GM19023 (cell line): ENCODE measurements at regions not wholly inside any gene's neighbourhood (a gene's known extent, or its start where the extent isn't known, plus 50 kb on each side); places are given as distances from the start of the nearest gene placed in this dataset.

ENCODE experiments used
- ATAC-seq: cut with Tn5 transposase; IDR thresholded peaks from one replicate; pipeline ENCODE4 v1.9.1; 2021; ENCODE audit warnings: mild to moderate bottlenecking, moderate library complexity; ENCODE audit not compliant: unreplicated experiment

DNA sequence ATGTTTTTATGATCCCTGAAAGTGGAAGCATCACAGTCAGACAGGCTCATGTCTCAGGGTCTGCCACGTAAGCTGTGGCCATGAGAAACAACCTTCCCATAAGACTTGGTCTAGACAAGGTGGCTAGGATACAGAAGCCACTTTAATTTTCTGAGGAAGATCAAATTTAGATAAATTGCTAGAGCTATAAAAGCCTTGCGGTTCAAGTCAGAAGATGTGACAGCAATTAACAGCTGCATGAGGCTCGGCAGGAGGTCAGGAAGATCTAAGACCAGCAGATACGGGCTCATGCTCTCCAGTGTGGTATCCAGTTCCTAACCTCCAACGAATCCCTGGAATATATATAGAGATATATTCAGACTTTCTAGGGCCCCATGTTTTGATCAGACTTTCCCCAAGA, 577.1 kb downstream of the PLPP3 start:
- no peak for ATAC-seq

DNA sequence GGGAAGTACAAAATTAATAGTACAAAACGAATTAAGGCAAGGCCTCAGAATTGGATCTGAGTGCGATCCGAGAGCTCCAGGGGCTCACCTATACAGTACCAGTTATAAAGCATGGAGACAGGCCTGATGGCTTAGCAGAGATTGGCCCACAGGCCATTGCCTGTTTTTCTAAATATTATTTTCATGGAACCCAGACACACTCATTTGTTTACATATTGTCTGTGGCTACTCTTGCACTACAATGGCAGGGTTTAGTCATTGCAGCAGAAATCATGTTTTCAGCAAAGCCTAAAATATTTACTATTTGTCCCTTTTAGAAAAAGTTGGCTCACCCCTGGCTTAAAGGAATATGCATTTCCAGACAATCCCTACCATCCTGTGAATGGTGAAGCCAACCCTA, 578.9 kb downstream of the PLPP3 start:
- no peak for ATAC-seq

DNA sequence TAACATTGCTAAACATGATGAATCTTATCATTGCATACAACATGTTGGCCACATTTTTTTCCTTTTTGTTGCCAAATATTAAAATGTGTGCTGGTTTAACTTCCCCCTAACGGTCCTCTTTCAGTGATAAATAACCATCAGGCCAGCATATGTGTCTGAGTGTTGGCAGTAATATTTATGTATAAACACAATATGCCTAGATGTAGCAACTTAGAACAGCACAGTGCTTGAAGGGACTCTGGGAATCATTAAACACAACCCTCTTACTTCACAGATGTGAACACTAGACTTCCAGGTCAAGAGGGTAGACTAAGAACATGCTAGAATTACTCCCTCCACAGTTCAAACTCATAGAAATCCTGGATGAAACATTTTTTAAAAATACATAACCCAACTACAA, 581.8 kb downstream of the PLPP3 start:
- no peak for ATAC-seq

DNA sequence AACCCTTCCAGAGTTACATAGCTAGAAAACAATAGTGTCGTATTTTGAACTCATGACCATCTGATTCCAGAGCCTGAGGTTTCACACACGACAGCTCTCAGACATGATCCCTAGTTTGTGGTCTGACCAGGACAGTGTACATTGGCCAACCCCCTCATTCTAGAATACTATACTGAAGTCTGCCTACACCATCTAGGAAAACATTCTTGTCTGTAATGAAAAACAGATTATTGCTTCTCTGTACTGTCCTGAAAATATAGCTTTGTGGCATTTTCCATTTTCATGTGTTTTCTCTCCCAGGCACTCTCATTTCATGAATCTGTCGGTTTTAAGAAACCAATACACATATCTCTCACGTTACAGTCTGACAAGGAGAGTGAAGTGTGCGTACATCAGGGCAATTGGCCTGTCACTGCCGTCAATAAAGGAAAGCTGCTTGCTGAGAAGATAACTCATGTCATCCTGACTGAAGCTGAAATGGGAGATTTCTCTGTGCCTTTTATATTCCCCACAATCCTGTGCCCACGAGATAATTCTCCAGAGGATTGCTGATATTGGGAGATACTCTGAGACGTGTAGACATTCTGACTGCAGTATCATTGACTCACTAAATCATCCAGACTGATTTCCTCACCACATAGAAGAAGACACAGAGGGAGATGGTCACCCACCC, 585.6 kb downstream of the PLPP3 start:
- no peak for ATAC-seq

DNA sequence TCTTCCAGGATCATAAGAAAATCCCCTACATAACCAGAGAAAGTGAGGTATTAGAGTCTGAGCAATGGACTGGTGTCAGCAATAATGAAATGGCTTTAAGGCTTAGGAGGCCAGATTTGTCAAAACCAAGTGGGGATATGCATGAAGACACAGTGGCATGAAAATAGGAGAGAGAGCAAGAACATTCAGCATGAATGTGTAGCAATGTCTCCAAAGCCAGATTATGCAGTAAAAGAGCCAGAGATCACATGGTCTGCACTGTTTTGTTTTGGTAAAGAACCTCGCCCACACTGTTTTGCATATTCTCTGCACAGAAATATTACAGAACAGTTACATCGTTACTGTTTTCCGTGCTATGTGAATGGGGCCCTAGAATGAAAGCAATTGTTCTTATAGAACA, 589.4 kb downstream of the PLPP3 start:
- no peak for ATAC-seq

DNA sequence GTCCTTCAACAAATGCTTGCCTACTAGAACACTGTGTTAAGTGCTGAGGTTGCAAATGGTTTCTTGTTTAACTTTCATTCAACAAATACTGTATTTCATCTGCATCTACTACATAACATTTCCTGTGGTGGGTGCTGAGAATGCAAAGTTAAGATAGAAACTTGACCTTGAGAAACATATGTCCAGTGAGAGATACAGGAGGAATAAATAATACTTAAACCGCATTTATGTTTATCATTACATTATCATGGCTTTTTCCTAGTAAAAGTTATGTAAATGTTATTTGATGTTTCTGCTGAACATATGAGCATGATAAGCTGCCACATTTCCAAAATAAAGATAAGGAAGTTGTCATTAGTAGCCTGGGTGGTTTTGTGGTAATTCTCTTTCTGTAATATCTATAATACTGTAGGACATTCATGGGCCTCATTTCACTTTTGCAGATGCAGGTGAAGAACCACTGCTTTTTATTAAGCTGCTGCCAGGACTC, 590.4 kb downstream of the PLPP3 start:
- ATAC-seq, result no peak

DNA sequence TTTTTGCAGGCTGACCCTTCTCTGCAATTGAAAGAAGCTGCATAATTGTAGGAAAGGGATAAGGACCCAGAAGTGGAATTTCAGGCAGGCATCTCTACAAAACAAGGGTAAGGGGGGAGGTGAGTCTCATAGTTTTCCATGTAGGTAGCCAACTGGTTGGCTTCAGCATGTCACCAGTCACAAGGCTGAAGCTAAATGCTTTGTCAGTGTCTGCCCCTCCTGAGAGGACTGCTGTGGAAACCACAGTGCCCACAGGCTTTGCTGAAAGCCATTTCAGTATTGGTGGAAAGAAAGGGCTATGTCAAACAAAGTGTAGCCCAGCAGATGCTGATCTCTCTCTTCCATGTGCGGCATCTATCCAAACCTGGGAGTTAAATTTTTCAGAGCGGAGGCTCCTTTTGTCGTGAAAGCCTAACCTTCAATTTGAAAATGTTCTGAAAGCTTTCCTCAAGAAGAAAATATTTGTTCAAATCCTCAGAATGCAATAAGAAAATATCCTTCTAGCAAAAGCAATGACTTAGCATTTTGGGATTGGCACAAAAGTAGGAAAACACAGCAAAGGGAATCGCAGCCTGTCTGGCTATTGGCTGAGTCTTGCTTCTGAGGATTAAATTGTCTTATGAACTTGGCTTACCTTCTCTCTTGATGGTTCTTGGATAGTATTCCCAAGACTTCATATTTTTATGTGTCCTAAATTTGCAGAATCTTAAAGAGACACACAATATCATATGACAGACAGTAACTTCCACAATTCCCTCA, 591.7 kb downstream of the PLPP3 start:
- no peak for ATAC-seq

DNA sequence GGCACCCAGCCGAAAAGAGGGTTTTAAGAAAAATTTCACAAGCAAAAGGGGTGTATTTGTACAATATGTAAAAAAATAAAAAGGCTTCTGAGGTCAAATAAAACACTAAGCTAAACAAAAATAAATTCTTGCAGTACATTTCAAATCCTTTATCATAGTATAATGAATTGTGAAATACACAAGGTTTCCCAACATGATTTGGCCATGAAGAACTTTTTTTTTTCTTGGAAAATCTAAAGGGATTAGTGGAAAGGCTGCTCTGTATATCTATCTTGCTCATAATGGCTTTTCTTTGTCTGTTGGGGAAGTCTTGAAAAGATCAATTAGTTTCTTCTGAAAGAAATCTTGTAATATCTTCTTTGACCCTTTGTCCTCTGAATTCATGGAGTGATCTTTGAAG, 593.4 kb downstream of the PLPP3 start:
- no peak for ATAC-seq

DNA sequence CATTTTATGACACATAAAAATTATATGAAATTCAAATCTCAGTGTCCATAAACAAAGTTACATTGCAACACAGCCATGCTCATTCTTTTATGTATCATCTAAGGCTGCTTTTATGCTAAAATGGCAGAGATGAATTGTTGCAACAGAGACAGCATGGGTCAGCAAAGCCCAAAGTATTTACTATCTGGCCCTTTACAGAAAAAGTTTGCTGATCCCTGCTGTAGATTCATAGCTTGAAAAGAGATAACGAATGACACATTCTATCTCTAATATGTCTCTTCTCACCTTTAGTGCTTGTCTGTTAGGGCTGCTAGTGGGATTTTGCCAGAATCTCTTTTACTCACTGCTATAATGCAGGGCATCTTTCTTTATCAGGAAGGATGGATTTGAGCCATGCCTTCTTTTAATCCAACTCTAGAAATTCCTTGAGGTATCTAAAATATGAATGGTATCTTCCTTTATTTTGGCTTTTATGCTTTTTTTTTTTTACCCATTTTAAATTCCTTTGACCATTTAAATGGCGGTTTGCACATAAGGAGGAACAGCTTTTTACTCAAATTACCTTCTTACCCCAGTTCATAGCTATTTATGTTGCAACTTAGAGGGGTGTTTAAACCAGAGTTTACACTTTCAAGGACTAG, 598.2 kb downstream of the PLPP3 start:
- no peak for ATAC-seq

DNA sequence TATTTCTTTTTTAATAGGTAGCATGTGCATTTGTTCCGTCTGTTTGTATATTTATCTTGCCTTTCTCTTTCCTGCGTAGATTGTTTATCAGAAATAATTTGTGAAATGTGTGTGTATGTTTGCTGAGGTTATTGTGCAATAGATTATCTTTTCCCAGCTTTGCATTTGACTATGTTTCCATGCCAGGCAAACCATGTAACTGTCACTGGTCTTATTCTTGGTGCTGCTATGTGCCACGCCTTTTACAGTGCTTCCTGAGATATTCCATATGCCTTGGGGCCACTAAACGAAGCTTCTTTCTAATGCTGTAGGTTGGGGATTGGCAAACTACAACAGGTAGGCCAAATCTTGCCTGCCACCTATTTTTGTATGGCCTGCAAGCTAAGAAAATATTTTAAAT, 598.8 kb downstream of the PLPP3 start:
- ATAC-seq, result no peak

DNA sequence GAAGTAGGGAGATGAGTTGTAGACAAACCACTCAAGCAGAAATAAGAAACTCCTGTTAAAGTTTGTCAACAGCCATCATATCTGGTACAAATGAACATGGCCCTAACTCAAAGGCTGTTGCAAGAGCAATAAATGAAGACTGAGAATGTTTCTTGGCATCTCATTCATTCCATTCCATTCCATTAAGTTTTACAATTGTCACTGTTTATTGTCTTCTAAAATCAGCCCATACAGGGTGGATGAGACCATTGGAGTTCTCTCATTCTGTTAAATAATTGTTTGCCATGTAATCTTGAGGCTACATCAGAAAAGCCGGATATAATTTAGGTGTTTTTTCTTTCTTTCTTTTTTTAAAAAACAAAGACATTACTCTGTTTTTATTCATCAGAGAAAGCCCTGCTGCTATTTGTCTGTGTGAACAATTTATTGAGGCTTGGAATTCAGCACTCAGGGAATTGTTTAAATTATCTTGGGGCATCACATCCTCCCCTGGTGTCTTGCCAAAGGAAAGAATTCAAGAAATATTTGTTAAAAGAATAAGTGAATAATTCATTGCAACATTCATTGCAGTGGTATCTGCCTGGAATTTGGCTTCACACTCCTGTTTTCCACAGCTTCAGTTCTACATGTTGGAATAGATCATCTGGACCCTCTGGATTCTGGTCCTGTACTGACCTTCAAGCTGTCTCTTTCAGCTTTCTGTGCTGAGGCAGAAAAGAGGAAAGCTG, 604.5 kb downstream of the PLPP3 start:
- ATAC-seq, result no peak

DNA sequence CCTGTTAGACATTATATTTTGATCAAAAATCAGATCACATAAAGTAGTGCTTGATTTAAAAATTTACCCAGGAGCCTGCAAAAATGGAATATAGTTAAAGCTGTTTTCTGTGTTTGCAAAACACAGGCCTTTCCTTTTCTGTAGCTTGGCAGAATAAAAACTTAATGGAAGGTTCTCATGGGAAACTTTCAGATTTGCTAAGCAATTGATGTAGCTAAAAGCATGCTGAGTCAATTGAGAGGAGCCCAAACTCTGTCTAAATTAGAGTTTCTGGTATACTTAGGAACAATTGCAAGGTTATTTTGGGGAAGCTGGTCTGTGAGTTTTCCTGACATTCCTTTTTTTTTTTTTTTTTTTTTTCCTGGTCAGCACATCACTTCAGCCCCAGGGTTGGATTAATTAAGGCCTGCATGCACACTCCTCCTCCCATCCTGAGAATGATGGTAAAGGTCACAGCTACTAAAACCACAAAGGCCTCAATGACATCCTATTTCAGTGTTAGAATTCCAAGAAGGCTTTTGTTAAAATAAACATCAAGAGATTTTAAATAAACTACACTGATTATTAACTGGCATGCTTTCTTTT, 608.7 kb downstream of the PLPP3 start:
- no peak for ATAC-seq

DNA sequence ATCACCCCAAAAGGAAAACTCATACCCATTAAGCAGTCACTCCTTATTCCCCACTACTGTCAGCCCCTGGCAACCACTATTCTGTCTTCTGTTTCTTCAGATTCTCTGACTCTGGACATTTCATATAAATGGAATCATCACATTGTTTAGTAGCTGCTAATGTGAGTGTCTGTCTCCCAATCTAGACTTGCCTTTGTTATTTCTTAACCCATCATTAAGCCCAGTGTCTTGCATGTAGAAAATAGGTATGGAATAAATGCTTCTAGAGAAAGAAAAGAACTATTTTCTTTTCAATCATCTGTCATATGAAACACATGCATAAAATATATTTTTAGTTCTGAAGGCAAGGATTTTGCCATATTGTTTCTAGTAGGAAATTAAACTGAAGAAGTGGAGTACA, 610.0 kb downstream of the PLPP3 start:
- no peak for ATAC-seq

DNA sequence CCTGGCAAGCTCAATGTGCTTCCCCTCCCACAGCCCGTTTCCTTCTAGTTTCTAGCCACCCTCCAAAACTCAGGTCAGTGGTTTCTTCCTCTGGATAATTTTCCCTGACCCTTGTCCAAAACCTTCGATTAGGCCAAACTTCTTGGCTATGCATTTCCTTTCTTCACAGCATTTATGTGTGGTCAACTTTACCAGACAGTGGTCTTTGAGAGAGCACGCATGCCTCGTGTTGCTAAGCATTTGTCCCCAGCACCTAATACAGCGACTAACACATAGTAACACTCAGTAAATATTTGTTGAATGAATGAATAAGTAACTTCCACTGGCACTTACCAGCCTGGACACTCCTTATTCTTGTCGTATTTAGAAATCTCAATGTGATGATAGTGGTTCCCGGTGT, 610.7 kb downstream of the PLPP3 start:
- no peak for ATAC-seq

DNA sequence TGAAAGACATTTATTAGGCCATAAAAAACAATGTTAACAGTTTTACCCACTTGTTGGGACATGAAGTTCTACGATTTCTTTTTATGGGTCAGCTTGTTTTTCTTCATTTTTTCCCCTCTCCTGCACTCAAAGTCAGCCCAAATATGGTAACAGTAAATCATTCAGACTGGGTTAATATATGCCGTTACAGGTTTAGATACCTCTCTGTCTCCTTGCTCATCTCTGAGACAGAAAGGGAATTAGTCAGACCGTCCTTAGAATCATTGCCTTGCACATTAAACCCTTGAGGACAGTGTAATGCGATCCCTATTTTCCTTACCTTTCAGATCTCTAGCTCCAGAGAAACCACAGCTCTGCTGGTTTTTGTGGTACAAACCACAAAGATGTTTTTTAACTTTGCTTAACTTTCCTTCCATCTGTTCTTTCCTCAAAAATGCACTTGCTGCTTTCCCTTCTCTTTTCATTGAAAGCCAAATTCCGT, 613.3 kb downstream of the PLPP3 start:
- ATAC-seq, result no peak

DNA sequence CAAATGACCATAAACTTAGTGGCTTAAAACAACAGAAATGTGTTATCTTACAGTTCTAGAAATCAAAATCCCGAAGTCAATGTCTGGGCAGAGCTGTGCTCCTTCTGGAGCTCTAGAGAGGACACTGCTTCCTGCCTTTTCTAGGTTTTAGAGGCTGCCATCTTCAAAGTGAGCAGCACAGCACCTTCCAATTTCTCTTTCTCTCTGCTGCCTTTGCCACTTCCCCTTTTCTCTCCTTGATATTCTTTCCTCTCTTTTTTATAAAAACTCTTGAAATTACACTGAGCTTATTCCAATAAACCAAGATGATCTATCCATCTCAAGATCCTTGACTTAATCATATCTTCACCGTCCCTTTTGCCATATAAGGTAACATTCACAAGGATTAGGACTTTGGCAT, 616.9 kb downstream of the PLPP3 start:
- ATAC-seq, result no peak

DNA sequence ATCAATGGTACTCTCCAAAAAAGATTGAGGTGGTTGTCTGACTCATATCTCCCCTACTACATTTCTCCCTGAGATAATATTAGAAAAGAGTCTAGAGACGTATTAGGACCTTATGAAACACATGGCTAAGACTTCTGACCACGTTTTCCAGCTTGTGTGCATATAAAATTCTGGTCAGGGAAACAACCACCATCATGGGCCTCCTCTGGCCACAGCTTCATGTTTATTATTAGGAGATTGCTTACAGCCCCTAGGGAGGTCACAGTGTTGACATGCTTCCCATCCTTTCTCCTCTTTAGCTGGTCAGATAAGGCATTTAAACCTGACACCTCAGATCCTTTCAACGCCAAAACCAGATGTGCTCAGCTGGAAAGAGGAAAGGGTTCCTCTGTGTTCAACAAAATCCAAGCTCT, 620.2 kb downstream of the PLPP3 start:
- no peak for ATAC-seq

DNA sequence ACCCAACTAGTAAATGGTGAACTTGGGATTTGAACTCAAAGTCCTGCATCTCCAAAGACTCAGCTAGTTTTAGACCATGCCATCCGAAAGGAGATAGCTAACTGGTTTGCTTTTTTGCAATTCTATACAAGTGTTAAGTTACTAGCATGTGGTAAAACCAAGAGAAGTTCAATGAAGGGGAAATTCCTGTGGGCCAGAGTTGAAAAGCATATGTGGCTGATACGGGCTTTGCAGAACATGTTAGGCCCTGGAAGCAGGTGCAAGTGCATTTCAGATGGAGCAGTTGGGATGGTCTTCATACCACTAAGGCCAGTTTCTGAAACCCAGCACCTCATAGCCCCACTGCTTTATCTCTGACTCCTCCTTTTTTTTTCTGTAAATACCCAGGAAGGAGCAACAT, 620.9 kb downstream of the PLPP3 start:
- ATAC-seq, result no peak

DNA sequence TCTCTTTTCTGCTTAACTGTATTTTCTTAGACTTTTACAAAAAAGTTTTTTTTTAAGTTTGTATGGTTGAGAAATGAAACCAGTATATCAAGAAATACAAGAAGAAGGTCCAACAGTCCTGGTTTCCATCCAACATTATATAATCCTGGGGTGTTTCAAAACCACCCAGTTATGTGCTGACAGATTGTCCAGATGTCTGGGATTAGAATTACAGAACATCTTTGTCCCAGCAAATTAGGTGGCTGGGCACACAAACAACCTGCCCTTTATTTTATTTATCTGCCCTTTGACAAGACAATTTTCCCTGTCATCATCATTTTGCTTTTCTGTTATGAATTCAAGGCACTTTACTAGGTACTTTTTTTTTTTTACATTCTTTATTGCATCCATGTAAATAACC, 622.1 kb downstream of the PLPP3 start:
- ATAC-seq, result no peak

DNA sequence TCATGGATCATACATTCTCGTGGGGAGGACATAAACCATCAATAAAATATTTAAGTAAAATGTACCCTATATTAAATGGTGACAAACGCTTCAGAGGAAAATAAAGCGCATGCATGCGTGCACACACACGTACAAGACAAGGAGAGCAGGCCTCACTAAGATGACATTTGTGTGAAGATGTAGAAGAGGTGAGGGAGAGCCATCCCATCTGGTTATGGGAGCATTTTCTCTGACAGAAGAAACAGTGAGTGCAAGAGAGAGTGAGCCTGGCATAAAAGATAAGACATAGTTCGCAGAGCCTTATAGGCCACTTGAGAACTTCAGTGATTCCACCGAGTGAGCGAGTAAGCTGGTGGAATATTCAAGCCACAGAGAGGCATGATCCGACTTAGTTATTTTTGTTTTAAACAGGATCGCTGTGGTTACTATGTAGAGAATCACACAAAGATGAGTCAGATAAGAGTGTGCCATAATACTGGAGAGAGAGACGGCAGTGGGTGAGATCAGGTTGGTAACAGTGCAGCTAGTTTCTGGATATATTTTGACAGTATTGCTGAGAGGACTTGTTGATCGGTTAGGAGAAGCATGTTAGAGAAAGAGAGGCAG, 624.2 kb downstream of the PLPP3 start:
- ATAC-seq, result no peak

DNA sequence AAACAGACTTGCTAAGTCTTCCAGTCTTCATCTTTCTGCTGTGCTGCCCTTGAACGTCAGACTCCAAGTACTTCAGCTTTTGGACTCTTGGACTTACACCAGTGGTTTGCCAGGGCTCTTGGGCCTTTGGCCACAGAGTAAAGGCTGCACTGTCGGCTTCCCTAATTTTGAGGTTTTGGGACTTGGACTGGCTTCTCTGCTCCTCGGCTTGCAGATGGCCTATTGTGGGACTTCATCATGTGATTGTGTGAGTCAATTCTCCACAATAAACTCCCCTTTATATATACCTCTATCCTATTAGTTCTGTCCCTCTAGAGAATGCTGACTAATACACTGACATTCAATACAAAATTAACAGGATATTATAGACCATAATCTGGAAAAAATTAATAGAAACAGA, 628.1 kb downstream of the PLPP3 start:
- ATAC-seq, result no peak
